ENCODE measurements at regions not wholly inside any gene's neighbourhood (a gene's known extent, or its start where the extent isn't known, plus 50 kb on each side); places are given as distances from the start of the nearest gene placed in this dataset.
"Not testable (repeated sequence)": the region's sequence is repeated elsewhere in the genome, so short reads cannot be mapped to it uniquely, and the experiment has no call there.

- TF ChIP-seq POLR2A (IDR thresholded peaks at IDR 0.05): no peak
- TF ChIP-seq, protein P1, sequence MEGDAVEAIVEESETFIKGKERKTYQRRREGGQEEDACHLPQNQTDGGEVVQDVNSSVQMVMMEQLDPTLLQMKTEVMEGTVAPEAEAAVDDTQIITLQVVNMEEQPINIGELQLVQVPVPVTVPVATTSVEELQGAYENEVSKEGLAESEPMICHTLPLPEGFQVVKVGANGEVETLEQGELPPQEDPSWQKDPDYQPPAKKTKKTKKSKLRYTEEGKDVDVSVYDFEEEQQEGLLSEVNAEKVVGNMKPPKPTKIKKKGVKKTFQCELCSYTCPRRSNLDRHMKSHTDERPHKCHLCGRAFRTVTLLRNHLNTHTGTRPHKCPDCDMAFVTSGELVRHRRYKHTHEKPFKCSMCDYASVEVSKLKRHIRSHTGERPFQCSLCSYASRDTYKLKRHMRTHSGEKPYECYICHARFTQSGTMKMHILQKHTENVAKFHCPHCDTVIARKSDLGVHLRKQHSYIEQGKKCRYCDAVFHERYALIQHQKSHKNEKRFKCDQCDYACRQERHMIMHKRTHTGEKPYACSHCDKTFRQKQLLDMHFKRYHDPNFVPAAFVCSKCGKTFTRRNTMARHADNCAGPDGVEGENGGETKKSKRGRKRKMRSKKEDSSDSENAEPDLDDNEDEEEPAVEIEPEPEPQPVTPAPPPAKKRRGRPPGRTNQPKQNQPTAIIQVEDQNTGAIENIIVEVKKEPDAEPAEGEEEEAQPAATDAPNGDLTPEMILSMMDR (IDR thresholded peaks at IDR 0.05): no peak
- no peak for TF ChIP-seq POLR2AphosphoS5 (IDR thresholded peaks at IDR 0.05)
- no peaks in the 10 kb centered on the region for H3K36me3 ChIP-seq
- H3K27ac ChIP-seq: no peak overlapping the region
- no peak for DNase-seq (ENCODE audit: low spot score in 2 of 2)
- H3K4me1 ChIP-seq: no peaks in the 10 kb centered on the region
- H3K4me3 ChIP-seq: peak overlapping the region in 2 of 3 donors; percentile 46 to 66
- no peaks in the 10 kb centered on the region for H3K9me3 ChIP-seq
- intact Hi-C loops (cut with DNase I; ENCODE audit: low total_unique reads): loop anchor here (10.0 kb wide), 1 partner anchor 109 kb away; no protein-coding TSS in a partner anchor
- peaks cover 13 to 52% of the 10 kb centered on the region in 2 donors for H3K27me3 ChIP-seq
These were observed 62.2 kb downstream of the CCNE1 start for GRCh38 chr19:29873801-29874575.

- TF ChIP-seq POLR2A (IDR thresholded peaks at IDR 0.05): no peak
- TF ChIP-seq, protein P1 (IDR thresholded peaks at IDR 0.05): no peak
- no peak for TF ChIP-seq POLR2AphosphoS5 (IDR thresholded peaks at IDR 0.05)
- intact Hi-C loops (cut with DNase I; ENCODE audit: low total_unique reads): loop anchor here (10.0 kb wide), 1 partner anchor 111 kb away; no protein-coding TSS in a partner anchor
These were observed 64.1 kb downstream of the CCNE1 start for GRCh38 chr19:29875931-29876330.

GRCh38 chr19:29876414-29876813 is 64.6 kb downstream of the CCNE1 start:
- Histone ChIP-seq H3K4me3 (no peak overlapping the region), H3K36me3 (no peaks in the 10 kb centered on the region), H3K9me3 (no peaks in the 10 kb centered on the region), H3K27ac (no peak overlapping the region), H3K27me3 (peaks cover 13 to 59% of the 10 kb centered on the region in 2 donors), H3K4me1 (no peaks in the 10 kb centered on the region)
- TF ChIP-seq POLR2A (IDR thresholded peaks at IDR 0.05) (no peak), POLR2AphosphoS5 (IDR thresholded peaks at IDR 0.05) (no peak)
- TF ChIP-seq, protein P1 (IDR thresholded peaks at IDR 0.05): no peak
- no peak for DNase-seq (ENCODE audit: low spot score in 2 of 2)
- intact Hi-C loops (cut with DNase I; ENCODE audit: low total_unique reads): loop anchor here (10.0 kb wide), 1 partner anchor 112 kb away; no protein-coding TSS in a partner anchor

More at GRCh38 chr19:29875931-29876330, 64.1 kb downstream of the CCNE1 start:
- DNase-seq (ENCODE audit: low spot score in 2 of 2): no peak
- Histone ChIP-seq H3K9me3 (no peaks in the 10 kb centered on the region), H3K36me3 (no peaks in the 10 kb centered on the region), H3K4me3 (no peak overlapping the region), H3K27me3 (peaks cover 13 to 61% of the 10 kb centered on the region in 2 donors), H3K4me1 (no peaks in the 10 kb centered on the region), H3K27ac (no peak overlapping the region)

DNA sequence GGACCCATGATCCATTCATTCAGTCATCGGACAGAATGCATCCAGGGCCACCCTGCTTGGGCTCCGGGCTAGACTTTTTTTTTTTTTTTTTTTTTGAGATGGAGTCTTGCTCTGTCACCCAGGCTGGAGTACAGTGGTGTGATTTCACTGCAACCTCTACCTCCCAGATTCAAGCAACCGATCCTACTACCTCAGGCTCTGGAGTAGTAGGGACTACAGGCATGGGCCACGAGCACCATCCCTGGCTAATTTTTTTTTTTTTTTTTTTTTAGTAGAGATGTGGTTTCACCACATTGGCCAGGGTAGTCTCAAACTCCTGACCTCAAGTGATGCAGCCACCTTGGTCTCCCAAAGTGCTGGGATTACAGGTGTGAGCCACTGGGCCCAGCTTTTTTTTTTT is 65.1 kb downstream of the CCNE1 start:
- intact Hi-C loops (cut with DNase I; ENCODE audit: low total_unique reads): loop anchor here (10.0 kb wide), 1 partner anchor 112 kb away; no protein-coding TSS in a partner anchor
- not testable (repeated sequence) for H3K4me3 ChIP-seq; H3K4me1 ChIP-seq; DNase-seq (ENCODE audit: low spot score in 2 of 2); H3K9me3 ChIP-seq; H3K36me3 ChIP-seq; H3K27ac ChIP-seq
- H3K27me3 ChIP-seq: peaks cover 13 to 56% of the 10 kb centered on the region in 2 donors

- no peaks in the 10 kb centered on the region for H3K36me3 ChIP-seq
- no peaks in the 10 kb centered on the region for H3K9me3 ChIP-seq
- peak in 1 of 2 donors; percentile 43 for DNase-seq (ENCODE audit: low spot score in 2 of 2)
- peaks cover 0 to 43% of the 10 kb centered on the region in 2 donors for H3K27me3 ChIP-seq
- intact Hi-C loops (cut with DNase I; ENCODE audit: low total_unique reads): loop anchor here (10.0 kb wide), 1 partner anchor 114 kb away; no protein-coding TSS in a partner anchor
- H3K4me1 ChIP-seq: no peaks in the 10 kb centered on the region
- TF ChIP-seq POLR2AphosphoS5 (IDR thresholded peaks at IDR 0.05): no peak
- TF ChIP-seq POLR2A (IDR thresholded peaks at IDR 0.05): no peak
- TF ChIP-seq, protein P1 (IDR thresholded peaks at IDR 0.05): no peak
- H3K27ac ChIP-seq: no peak overlapping the region
- H3K4me3 ChIP-seq: no peak overlapping the region
These were observed 62.9 kb upstream of the URI1 start for GRCh38 chr19:29878973-29879654.

All from breast epithelium (tissue), 4 donors.